Skeletal muscle satellite cell (primary cell): ENCODE measurements at regions not wholly inside any gene's neighbourhood (a gene's known extent, or its start where the extent isn't known, plus 50 kb on each side); places are given as distances from the start of the nearest gene placed in this dataset.

Experiments
- H3K27me3 ChIP-seq: 2 replicates; pipeline ENCODE4 v1.7.0; 2013; ENCODE audit warnings: low read length; ENCODE audit not compliant: control insufficient read depth, insufficient read depth
- H3K36me3 ChIP-seq: 2 replicates; pipeline ENCODE4 v1.7.0; 2013; ENCODE audit warnings: mild to moderate bottlenecking, control low read depth, low read length; ENCODE audit not compliant: insufficient read depth
- H3K4me1 ChIP-seq: 2 replicates; pipeline ENCODE4 v1.7.0; 2013; ENCODE audit warnings: low read length; ENCODE audit not compliant: control insufficient read depth, insufficient read depth
- H3K4me2 ChIP-seq: 2 replicates; pipeline ENCODE4 v1.7.0; 2013; ENCODE audit warnings: mild to moderate bottlenecking, low read length
- H3K4me3 ChIP-seq: 2 replicates; pipeline ENCODE4 v1.7.0; 2013; ENCODE audit warnings: low read length
- H3K9ac ChIP-seq: 2 replicates; pipeline ENCODE4 v1.7.0; 2013; ENCODE audit warnings: mild to moderate bottlenecking, low read depth, low read length, moderate library complexity
- H3K9me3 ChIP-seq: replicated peaks from 2 replicates; pipeline ENCODE4 v1.7.0; 2013; ENCODE audit warnings: mild to moderate bottlenecking, control low read depth, low read length

- Histone ChIP-seq H3K36me3 (no peaks in the 10 kb centered on the region), H3K4me3 (no peak overlapping the region), H3K4me1 (no peaks in the 10 kb centered on the region), H3K27me3 (no peaks in the 10 kb centered on the region), H3K9ac (no peak overlapping the region), H3K9me3 (no peaks in the 10 kb centered on the region), H3K4me2 (no peak overlapping the region)
Measured at GRCh38 chr4:136965478-136965877, 566.8 kb downstream of the PCDH18 start.

GRCh38 chr4:136962868-136963267, 569.4 kb downstream of the PCDH18 start:
- Histone ChIP-seq H3K36me3 (no peaks in the 10 kb centered on the region), H3K4me1 (no peaks in the 10 kb centered on the region), H3K9ac (no peak overlapping the region), H3K4me2 (no peak overlapping the region), H3K9me3 (no peaks in the 10 kb centered on the region), H3K4me3 (no peak overlapping the region), H3K27me3 (no peaks in the 10 kb centered on the region)

GRCh38 chr4:136946307-136946907, 585.9 kb downstream of the PCDH18 start:
- Histone ChIP-seq H3K9ac (no peak overlapping the region), H3K36me3 (no peaks in the 10 kb centered on the region), H3K4me3 (no peak overlapping the region), H3K4me1 (no peaks in the 10 kb centered on the region), H3K27me3 (no peaks in the 10 kb centered on the region), H3K9me3 (no peaks in the 10 kb centered on the region), H3K4me2 (no peak overlapping the region)

GRCh38 chr4:136939781-136940180, 592.5 kb downstream of the PCDH18 start:
- Histone ChIP-seq H3K27me3 (no peaks in the 10 kb centered on the region), H3K36me3 (no peaks in the 10 kb centered on the region), H3K9ac (no peak overlapping the region), H3K4me2 (no peak overlapping the region), H3K4me1 (no peaks in the 10 kb centered on the region), H3K4me3 (no peak overlapping the region), H3K9me3 (no peaks in the 10 kb centered on the region)

- H3K4me3 ChIP-seq: no peak overlapping the region
- no peaks in the 10 kb centered on the region for H3K36me3 ChIP-seq
- H3K9ac ChIP-seq: no peak overlapping the region
- no peaks in the 10 kb centered on the region for H3K4me1 ChIP-seq
- no peaks in the 10 kb centered on the region for H3K27me3 ChIP-seq
- H3K9me3 ChIP-seq: no peaks in the 10 kb centered on the region
- no peak overlapping the region for H3K4me2 ChIP-seq
Measured at GRCh38 chr4:136935871-136936270, 596.4 kb downstream of the PCDH18 start.

- H3K9ac ChIP-seq: no peak overlapping the region
- H3K36me3 ChIP-seq: no peaks in the 10 kb centered on the region
- H3K4me3 ChIP-seq: no peak overlapping the region
- no peak overlapping the region for H3K4me2 ChIP-seq
- no peaks in the 10 kb centered on the region for H3K9me3 ChIP-seq
- H3K27me3 ChIP-seq: no peaks in the 10 kb centered on the region
- no peaks in the 10 kb centered on the region for H3K4me1 ChIP-seq
Measured at GRCh38 chr4:136935305-136935704, 597.0 kb downstream of the PCDH18 start.

GRCh38 chr4:136934601-136935000, 597.7 kb downstream of the PCDH18 start:
- Histone ChIP-seq H3K4me2 (no peak overlapping the region), H3K9me3 (no peaks in the 10 kb centered on the region), H3K27me3 (no peaks in the 10 kb centered on the region), H3K4me3 (no peak overlapping the region), H3K36me3 (no peaks in the 10 kb centered on the region), H3K4me1 (no peaks in the 10 kb centered on the region), H3K9ac (no peak overlapping the region)

- no peaks in the 10 kb centered on the region for H3K9me3 ChIP-seq
- no peak overlapping the region for H3K4me3 ChIP-seq
- H3K9ac ChIP-seq: no peak overlapping the region
- H3K27me3 ChIP-seq: no peaks in the 10 kb centered on the region
- no peaks in the 10 kb centered on the region for H3K36me3 ChIP-seq
- no peaks in the 10 kb centered on the region for H3K4me1 ChIP-seq
- no peak overlapping the region for H3K4me2 ChIP-seq
Measured at GRCh38 chr4:136931781-136932180, 600.5 kb downstream of the PCDH18 start.

GRCh38 chr4:136928957-136929411, 603.3 kb downstream of the PCDH18 start:
- Histone ChIP-seq H3K27me3 (no peaks in the 10 kb centered on the region), H3K36me3 (no peaks in the 10 kb centered on the region), H3K4me2 (no peak overlapping the region), H3K4me3 (no peak overlapping the region), H3K9ac (no peak overlapping the region), H3K9me3 (no peaks in the 10 kb centered on the region), H3K4me1 (no peaks in the 10 kb centered on the region)

- Histone ChIP-seq H3K4me1 (no peaks in the 10 kb centered on the region), H3K4me3 (no peak overlapping the region), H3K4me2 (no peak overlapping the region), H3K9me3 (no peaks in the 10 kb centered on the region), H3K36me3 (no peaks in the 10 kb centered on the region), H3K27me3 (no peaks in the 10 kb centered on the region), H3K9ac (no peak overlapping the region)
Measured at GRCh38 chr4:136927172-136927571, 605.1 kb downstream of the PCDH18 start.

GRCh38 chr4:136925203-136925602, 607.1 kb downstream of the PCDH18 start:
- H3K9ac ChIP-seq: no peak overlapping the region
- no peak overlapping the region for H3K4me2 ChIP-seq
- no peaks in the 10 kb centered on the region for H3K9me3 ChIP-seq
- H3K36me3 ChIP-seq: no peaks in the 10 kb centered on the region
- H3K4me1 ChIP-seq: no peaks in the 10 kb centered on the region
- no peaks in the 10 kb centered on the region for H3K27me3 ChIP-seq
- no peak overlapping the region for H3K4me3 ChIP-seq

- Histone ChIP-seq H3K4me2 (no peak overlapping the region), H3K36me3 (no peaks in the 10 kb centered on the region), H3K4me3 (no peak overlapping the region), H3K9ac (no peak overlapping the region), H3K9me3 (no peaks in the 10 kb centered on the region), H3K27me3 (no peaks in the 10 kb centered on the region), H3K4me1 (no peaks in the 10 kb centered on the region)
Measured at GRCh38 chr4:136922066-136922465, 610.2 kb downstream of the PCDH18 start.
